ENCODE measurements at regions not wholly inside any gene's neighbourhood (a gene's known extent, or its start where the extent isn't known, plus 50 kb on each side); places are given as distances from the start of the nearest gene placed in this dataset.

DNA sequence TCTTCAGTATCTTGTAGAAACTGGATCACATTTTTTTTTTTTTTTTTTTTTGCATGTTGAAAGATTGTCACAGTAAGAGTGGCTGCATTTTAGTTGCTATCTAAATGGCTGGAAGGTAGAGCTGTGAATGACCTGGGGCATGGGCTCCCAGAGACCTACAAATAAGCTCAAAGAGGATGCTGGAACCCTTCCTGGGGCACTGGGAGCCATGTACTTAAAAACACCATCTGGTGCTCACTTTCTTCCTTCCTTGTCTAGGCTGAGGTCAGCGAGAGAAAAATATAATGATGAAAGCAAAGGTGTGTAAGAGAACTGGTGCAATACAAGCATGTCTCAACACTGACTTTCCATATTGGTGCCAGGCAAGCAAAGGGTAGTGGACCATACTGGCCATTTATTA, 323.9 kb downstream of the SV2B start:
- DNase-seq (ENCODE audit: low spot score): no peak
- H3K36me3 ChIP-seq (replicated peaks; ENCODE audit: insufficient read depth, low read depth): no peaks in the 10 kb centered on the region
- TF ChIP-seq EZH2 (IDR thresholded peaks at IDR 0.05; ENCODE audit: borderline replicate concordance) (no peak), EZH2phosphoT487 (IDR thresholded peaks at IDR 0.05; ENCODE audit: low read depth, severe bottlenecking, unreplicated experiment) (no peak)
- TF ChIP-seq, protein P1, sequence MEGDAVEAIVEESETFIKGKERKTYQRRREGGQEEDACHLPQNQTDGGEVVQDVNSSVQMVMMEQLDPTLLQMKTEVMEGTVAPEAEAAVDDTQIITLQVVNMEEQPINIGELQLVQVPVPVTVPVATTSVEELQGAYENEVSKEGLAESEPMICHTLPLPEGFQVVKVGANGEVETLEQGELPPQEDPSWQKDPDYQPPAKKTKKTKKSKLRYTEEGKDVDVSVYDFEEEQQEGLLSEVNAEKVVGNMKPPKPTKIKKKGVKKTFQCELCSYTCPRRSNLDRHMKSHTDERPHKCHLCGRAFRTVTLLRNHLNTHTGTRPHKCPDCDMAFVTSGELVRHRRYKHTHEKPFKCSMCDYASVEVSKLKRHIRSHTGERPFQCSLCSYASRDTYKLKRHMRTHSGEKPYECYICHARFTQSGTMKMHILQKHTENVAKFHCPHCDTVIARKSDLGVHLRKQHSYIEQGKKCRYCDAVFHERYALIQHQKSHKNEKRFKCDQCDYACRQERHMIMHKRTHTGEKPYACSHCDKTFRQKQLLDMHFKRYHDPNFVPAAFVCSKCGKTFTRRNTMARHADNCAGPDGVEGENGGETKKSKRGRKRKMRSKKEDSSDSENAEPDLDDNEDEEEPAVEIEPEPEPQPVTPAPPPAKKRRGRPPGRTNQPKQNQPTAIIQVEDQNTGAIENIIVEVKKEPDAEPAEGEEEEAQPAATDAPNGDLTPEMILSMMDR (IDR thresholded peaks at IDR 0.05; ENCODE audit: poor library complexity): no peak
- H4K20me1 ChIP-seq (ENCODE audit: insufficient read depth, poor library complexity, severe bottlenecking): no peaks in the 10 kb centered on the region
- H3K27ac ChIP-seq: no peak overlapping the region
- H3K79me2 ChIP-seq: no peaks in the 10 kb centered on the region
- no peaks in the 10 kb centered on the region for H3K27me3 ChIP-seq
- H3K9me2 ChIP-seq (replicated peaks; ENCODE audit: insufficient read depth): no peaks in the 10 kb centered on the region
- H3K4me2 ChIP-seq: no peak overlapping the region
- H3K4me1 ChIP-seq (ENCODE audit: insufficient read depth): no peaks in the 10 kb centered on the region
- H3K4me3 ChIP-seq: no peak overlapping the region
- no peaks in the 10 kb centered on the region for H3K9me3 ChIP-seq (ENCODE audit: low read depth)
- WGBS (ENCODE audit: low lambda C conversion rate, missing lambda C conversion rate): 87% methylated on average over 1 of the region's 1 CpG
- no peak overlapping the region for H2AFZ ChIP-seq

DNA sequence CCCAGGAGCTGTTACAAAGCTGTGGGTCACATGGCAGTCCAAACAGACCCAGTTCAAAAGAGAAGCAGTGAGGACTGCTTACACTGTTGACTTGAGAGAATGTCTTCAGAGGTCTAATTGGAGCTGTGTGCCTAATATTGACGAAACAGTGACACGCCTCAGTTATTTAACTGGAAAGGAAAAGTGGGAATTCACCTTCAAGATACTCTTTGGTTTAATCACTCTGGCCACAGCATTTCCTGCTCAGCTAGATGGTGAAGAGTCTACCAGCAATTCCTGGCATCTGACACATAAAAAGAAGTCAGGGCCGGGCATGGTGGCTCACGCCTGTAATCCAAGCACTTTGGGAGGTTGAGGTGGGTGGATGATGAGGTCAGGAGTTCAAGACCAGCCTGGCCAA, 326.4 kb downstream of the SV2B start:
- no peak overlapping the region for H3K27ac ChIP-seq
- no peak for DNase-seq (ENCODE audit: low spot score)
- no peak overlapping the region for H3K4me2 ChIP-seq
- no peak overlapping the region for H2AFZ ChIP-seq
- H3K27me3 ChIP-seq: no peaks in the 10 kb centered on the region
- no peaks in the 10 kb centered on the region for H4K20me1 ChIP-seq (ENCODE audit: insufficient read depth, poor library complexity, severe bottlenecking)
- no peaks in the 10 kb centered on the region for H3K9me2 ChIP-seq (replicated peaks; ENCODE audit: insufficient read depth)
- no peak overlapping the region for H3K4me3 ChIP-seq
- H3K36me3 ChIP-seq (replicated peaks; ENCODE audit: insufficient read depth, low read depth): no peaks in the 10 kb centered on the region
- TF ChIP-seq EZH2phosphoT487 (IDR thresholded peaks at IDR 0.05; ENCODE audit: low read depth, severe bottlenecking, unreplicated experiment): no peak
- TF ChIP-seq EZH2 (IDR thresholded peaks at IDR 0.05; ENCODE audit: borderline replicate concordance): no peak
- TF ChIP-seq, protein P1 (IDR thresholded peaks at IDR 0.05; ENCODE audit: poor library complexity): no peak
- no peaks in the 10 kb centered on the region for H3K4me1 ChIP-seq (ENCODE audit: insufficient read depth)
- H3K79me2 ChIP-seq: no peaks in the 10 kb centered on the region
- 77% methylated on average over 4 of the region's 4 CpGs for WGBS (ENCODE audit: low lambda C conversion rate, missing lambda C conversion rate)
- no peaks in the 10 kb centered on the region for H3K9me3 ChIP-seq (ENCODE audit: low read depth)

GRCh38 chr15:91429973-91430372, 329.9 kb downstream of the SV2B start:
- Histone ChIP-seq H3K27ac (no peak overlapping the region), H3K4me3 (no peak overlapping the region), H3K79me2 (no peaks in the 10 kb centered on the region), H3K36me3 (replicated peaks; ENCODE audit: insufficient read depth, low read depth) (no peaks in the 10 kb centered on the region), H3K9me3 (ENCODE audit: low read depth) (no peaks in the 10 kb centered on the region), H2AFZ (no peak overlapping the region), H3K9me2 (replicated peaks; ENCODE audit: insufficient read depth) (no peaks in the 10 kb centered on the region), H4K20me1 (ENCODE audit: insufficient read depth, poor library complexity, severe bottlenecking) (no peaks in the 10 kb centered on the region), H3K4me2 (no peak overlapping the region), H3K4me1 (ENCODE audit: insufficient read depth) (no peaks in the 10 kb centered on the region), H3K27me3 (no peaks in the 10 kb centered on the region)
- TF ChIP-seq EZH2phosphoT487 (IDR thresholded peaks at IDR 0.05; ENCODE audit: low read depth, severe bottlenecking, unreplicated experiment) (no peak), EZH2 (IDR thresholded peaks at IDR 0.05; ENCODE audit: borderline replicate concordance) (no peak)
- TF ChIP-seq, protein P1 (IDR thresholded peaks at IDR 0.05; ENCODE audit: poor library complexity): no peak
- 89% methylated on average over 9 of the region's 9 CpGs for WGBS (ENCODE audit: low lambda C conversion rate, missing lambda C conversion rate)
- DNase-seq (ENCODE audit: low spot score): no peak

All from hepatocyte (in vitro differentiated cells).